ENCODE measurements at regions not wholly inside any gene's neighbourhood (a gene's known extent, or its start where the extent isn't known, plus 50 kb on each side); places are given as distances from the start of the nearest gene placed in this dataset.
"Not testable (repeated sequence)": the region's sequence is repeated elsewhere in the genome, so short reads cannot be mapped to it uniquely, and the experiment has no call there.

DNA sequence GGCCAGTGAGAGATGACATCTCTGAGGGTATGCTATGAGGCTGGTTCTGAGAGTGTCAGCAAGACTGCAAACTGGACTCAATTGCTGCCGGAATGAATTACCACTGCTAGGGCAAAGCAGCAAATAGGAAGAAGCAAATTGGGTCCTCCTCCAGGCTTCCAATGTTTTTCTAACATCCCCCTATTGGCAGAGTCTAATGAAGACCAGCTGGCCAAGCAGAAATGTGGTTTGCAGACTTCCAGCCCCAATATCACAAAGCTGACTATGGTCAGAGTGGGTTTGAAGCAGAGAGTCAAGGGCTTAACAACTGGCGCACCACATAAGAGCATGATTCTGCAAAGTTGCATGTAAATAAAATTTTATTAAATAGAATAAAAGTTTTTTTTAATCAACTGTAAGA, 225.4 kb upstream of the GLRA2 start:
- intact Hi-C loops (cut with micrococcal nuclease; ENCODE audit: unreplicated experiment): no loop called here
- no peak for TF ChIP-seq SPI1 (IDR thresholded peaks at IDR 0.05; ENCODE audit: borderline replicate concordance, insufficient read depth, low read depth, low read length)
- no peak overlapping the region for H2AFZ ChIP-seq (ENCODE audit: control insufficient read depth, low read depth, low read length)
- no peak overlapping the region for H3K4me2 ChIP-seq (ENCODE audit: control insufficient read depth, insufficient read depth)
- no TSS peak for BruUV-seq (replicated peaks)
- no peaks in the 10 kb centered on the region for H4K20me1 ChIP-seq (ENCODE audit: control insufficient read depth, insufficient read depth)
- no peaks in the 10 kb centered on the region for H3K36me3 ChIP-seq (ENCODE audit: control insufficient read depth in 2 of 2, insufficient read depth in 2 of 2, low read length in 1 of 2)
- CTCF ChIA-PET: interaction anchor here (0.6 kb wide), 1 partner anchor 20 kb away, joined by 4 read pairs; no protein-coding TSS in a partner anchor
- no peak overlapping the region for H3K4me3 ChIP-seq
- H3K79me2 ChIP-seq (ENCODE audit: control insufficient read depth, insufficient read depth, low read length): no peaks in the 10 kb centered on the region
- no peaks in the 10 kb centered on the region for H3K27me3 ChIP-seq (replicated peaks in 1 of 2; ENCODE audit: control insufficient read depth in 2 of 2, insufficient read depth in 2 of 2, low read length in 1 of 2)
- no peaks in the 10 kb centered on the region for H3K4me1 ChIP-seq (ENCODE audit: control insufficient read depth, insufficient read depth, low read length)
- ATAC-seq (no peak), FAIRE-seq (no peak), DNase-seq (ENCODE audit: low read depth, low spot score) (no peak)
- POLR2A ChIA-PET: no interaction called here
- H3K27ac ChIP-seq (ENCODE audit: control insufficient read depth, insufficient read depth): no peak overlapping the region
- RAD21 ChIA-PET (ENCODE audit: unreplicated experiment): no interaction called here
- SMC1A ChIA-PET (ENCODE audit: uncharacterized antibody, unreplicated experiment): no interaction called here
- in situ Hi-C loops (cut with MboI): no loop called here
- H3K9me3 ChIP-seq (replicated peaks; ENCODE audit: control insufficient read depth, insufficient read depth, low read length): no peaks in the 10 kb centered on the region
- no peak overlapping the region for H3K9ac ChIP-seq (ENCODE audit: control insufficient read depth, insufficient read depth, low read length)
- WGBS (ENCODE audit: insufficient coverage, insufficient replicate concordance, low lambda C conversion rate, missing lambda C conversion rate): 91% methylated on average over 2 of the region's 2 CpGs

- H3K27ac ChIP-seq (ENCODE audit: control insufficient read depth, insufficient read depth); POLR2A ChIA-PET; H3K4me2 ChIP-seq (ENCODE audit: control insufficient read depth, insufficient read depth); DNase-seq (ENCODE audit: low read depth, low spot score); H3K79me2 ChIP-seq (ENCODE audit: control insufficient read depth, insufficient read depth, low read length); H3K9me3 ChIP-seq (replicated peaks; ENCODE audit: control insufficient read depth, insufficient read depth, low read length); ATAC-seq; CTCF ChIA-PET; intact Hi-C loops (cut with micrococcal nuclease; ENCODE audit: unreplicated experiment); BruUV-seq (replicated peaks); H3K9ac ChIP-seq (ENCODE audit: control insufficient read depth, insufficient read depth, low read length); H4K20me1 ChIP-seq (ENCODE audit: control insufficient read depth, insufficient read depth); H3K4me3 ChIP-seq; SMC1A ChIA-PET (ENCODE audit: uncharacterized antibody, unreplicated experiment); H3K4me1 ChIP-seq (ENCODE audit: control insufficient read depth, insufficient read depth, low read length); RAD21 ChIA-PET (ENCODE audit: unreplicated experiment); H3K36me3 ChIP-seq (ENCODE audit: control insufficient read depth in 2 of 2, insufficient read depth in 2 of 2, low read length in 1 of 2); FAIRE-seq; H2AFZ ChIP-seq (ENCODE audit: control insufficient read depth, low read depth, low read length); H3K27me3 ChIP-seq (replicated peaks in 1 of 2; ENCODE audit: control insufficient read depth in 2 of 2, insufficient read depth in 2 of 2, low read length in 1 of 2); in situ Hi-C loops (cut with MboI): not testable (repeated sequence)
- 70% methylated on average over 18 of the region's 28 CpGs for WGBS (ENCODE audit: insufficient coverage, insufficient replicate concordance, low lambda C conversion rate, missing lambda C conversion rate)
Measured at GRCh38 chrX:14302561-14302960, 226.8 kb upstream of the GLRA2 start.

- no peaks in the 10 kb centered on the region for H3K36me3 ChIP-seq (ENCODE audit: control insufficient read depth in 2 of 2, insufficient read depth in 2 of 2, low read length in 1 of 2)
- WGBS (ENCODE audit: insufficient coverage, insufficient replicate concordance, low lambda C conversion rate, missing lambda C conversion rate): 0% methylated on average over 2 of the region's 2 CpGs
- no peak overlapping the region for H3K27ac ChIP-seq (ENCODE audit: control insufficient read depth, insufficient read depth)
- SMC1A ChIA-PET (ENCODE audit: uncharacterized antibody, unreplicated experiment): no interaction called here
- DNase-seq (ENCODE audit: low read depth, low spot score) (no peak), FAIRE-seq (no peak), ATAC-seq (no peak)
- no peak overlapping the region for H3K4me3 ChIP-seq
- H3K9ac ChIP-seq (ENCODE audit: control insufficient read depth, insufficient read depth, low read length): no peak overlapping the region
- no peaks in the 10 kb centered on the region for H3K9me3 ChIP-seq (replicated peaks; ENCODE audit: control insufficient read depth, insufficient read depth, low read length)
- BruUV-seq (replicated peaks): no TSS peak
- H3K27me3 ChIP-seq (replicated peaks in 1 of 2; ENCODE audit: control insufficient read depth in 2 of 2, insufficient read depth in 2 of 2, low read length in 1 of 2): no peaks in the 10 kb centered on the region
- CTCF ChIA-PET: no interaction called here
- no peaks in the 10 kb centered on the region for H3K79me2 ChIP-seq (ENCODE audit: control insufficient read depth, insufficient read depth, low read length)
- RAD21 ChIA-PET (ENCODE audit: unreplicated experiment): no interaction called here
- in situ Hi-C loops (cut with MboI): no loop called here
- no peaks in the 10 kb centered on the region for H4K20me1 ChIP-seq (ENCODE audit: control insufficient read depth, insufficient read depth)
- intact Hi-C loops (cut with micrococcal nuclease; ENCODE audit: unreplicated experiment): no loop called here
- no peak overlapping the region for H3K4me2 ChIP-seq (ENCODE audit: control insufficient read depth, insufficient read depth)
- H2AFZ ChIP-seq (ENCODE audit: control insufficient read depth, low read depth, low read length): no peak overlapping the region
- POLR2A ChIA-PET: no interaction called here
- no peaks in the 10 kb centered on the region for H3K4me1 ChIP-seq (ENCODE audit: control insufficient read depth, insufficient read depth, low read length)
- TF ChIP-seq HCFC1 (IDR thresholded peaks at IDR 0.05; ENCODE audit: low read length) (no peak), KDM1A (IDR thresholded peaks at IDR 0.05; ENCODE audit: borderline replicate concordance) (no peak), EGR1 (IDR thresholded peaks at IDR 0.05; ENCODE audit: borderline replicate concordance in 1 of 2, low read depth in 2 of 2, low read length in 2 of 2) (no peak), SMARCA5 (IDR thresholded peaks at IDR 0.05) (no peak), SIN3A (IDR thresholded peaks at IDR 0.05; ENCODE audit: low read depth, low read length) (no peak), TAF1 (IDR thresholded peaks at IDR 0.05; ENCODE audit: borderline replicate concordance, low read depth, low read length) (no peak), USF2 (IDR thresholded peaks at IDR 0.05; ENCODE audit: borderline replicate concordance, low read depth, low read length) (no peak), SMAD1 (IDR thresholded peaks at IDR 0.05; ENCODE audit: low read depth, partially characterized antibody) (no peak), FOXK2 (IDR thresholded peaks at IDR 0.05) (no peak), PAX5 (IDR thresholded peaks at IDR 0.05; ENCODE audit: borderline replicate concordance, low read depth, low read length) (no peak)
Measured at GRCh38 chrX:14300376-14300775, 229.0 kb upstream of the GLRA2 start.

Data from GM12878 (cell line).